ENCODE measurements at regions not wholly inside any gene's neighbourhood (a gene's known extent, or its start where the extent isn't known, plus 50 kb on each side); places are given as distances from the start of the nearest gene placed in this dataset.

- TF ChIP-seq MAX (IDR thresholded peaks at IDR 0.05): no peak
- TF ChIP-seq CTCF (IDR thresholded peaks at IDR 0.05): no peak
- TF ChIP-seq RNF2 (IDR thresholded peaks at IDR 0.05; ENCODE audit: borderline replicate concordance, low read depth): no peak
- TF ChIP-seq JUN (IDR thresholded peaks at IDR 0.05): no peak
Observed at GRCh38 chr19:28980236-28980868, 232.6 kb downstream of the UQCRFS1 start.

All from A549 (cell line).